ENCODE measurements at regions not wholly inside any gene's neighbourhood (a gene's known extent, or its start where the extent isn't known, plus 50 kb on each side); places are given as distances from the start of the nearest gene placed in this dataset.
A peak's percentile ranks its signal among the peaks of the same experiment; 100 is the strongest.

GRCh38 chr7:46767071-46767470, 814.8 kb downstream of the TNS3 start:
- Histone ChIP-seq H3K4me3 (no peak overlapping the region), H3K36me3 (no peaks in the 10 kb centered on the region), H3K27ac (no peak overlapping the region), H3K4me1 (no peaks in the 10 kb centered on the region), H3K27me3 (no peaks in the 10 kb centered on the region), H3K9me3 (no peaks in the 10 kb centered on the region)
- no peak for TF ChIP-seq POLR2A (IDR thresholded peaks at IDR 0.05)
- no peak for TF ChIP-seq POLR2AphosphoS5 (IDR thresholded peaks at IDR 0.05; ENCODE audit: insufficient read depth in 1 of 2, low read depth in 1 of 2)
- TF ChIP-seq CTCF (IDR thresholded peaks at IDR 0.05) = no peak
- no peak for DNase-seq (ENCODE audit: extremely low spot score in 2 of 2)
- intact Hi-C loops (cut with DNase I) = no loop called here

- no peak overlapping the region for H3K4me3 ChIP-seq
- no peak overlapping the region for H3K27ac ChIP-seq
- intact Hi-C loops (cut with DNase I) = no loop called here
- TF ChIP-seq POLR2AphosphoS5 (IDR thresholded peaks at IDR 0.05; ENCODE audit: insufficient read depth in 1 of 2, low read depth in 1 of 2) = peak in 1 of 2 donors; percentile 57
- no peak for TF ChIP-seq POLR2A (IDR thresholded peaks at IDR 0.05)
- H3K36me3 ChIP-seq = no peaks in the 10 kb centered on the region
- no peaks in the 10 kb centered on the region for H3K27me3 ChIP-seq
- H3K4me1 ChIP-seq = no peaks in the 10 kb centered on the region
- no peak for DNase-seq (ENCODE audit: extremely low spot score in 2 of 2)
- no peaks in the 10 kb centered on the region for H3K9me3 ChIP-seq
Observed at GRCh38 chr7:46764100-46764936, 817.6 kb downstream of the TNS3 start.

GRCh38 chr7:46763344-46763743, 818.6 kb downstream of the TNS3 start:
- H3K4me3 ChIP-seq = no peak overlapping the region
- TF ChIP-seq POLR2AphosphoS5 (IDR thresholded peaks at IDR 0.05; ENCODE audit: insufficient read depth in 1 of 2, low read depth in 1 of 2) = no peak
- no peaks in the 10 kb centered on the region for H3K4me1 ChIP-seq
- no peaks in the 10 kb centered on the region for H3K9me3 ChIP-seq
- intact Hi-C loops (cut with DNase I) = no loop called here
- no peaks in the 10 kb centered on the region for H3K36me3 ChIP-seq
- no peaks in the 10 kb centered on the region for H3K27me3 ChIP-seq
- H3K27ac ChIP-seq = no peak overlapping the region
- DNase-seq (ENCODE audit: extremely low spot score in 2 of 2) = no peak

- Histone ChIP-seq H3K27me3 (no peaks in the 10 kb centered on the region), H3K27ac (no peak overlapping the region), H3K36me3 (no peaks in the 10 kb centered on the region), H3K9me3 (no peaks in the 10 kb centered on the region), H3K4me3 (no peak overlapping the region), H3K4me1 (no peaks in the 10 kb centered on the region)
- intact Hi-C loops (cut with DNase I) = no loop called here
- no peak for DNase-seq (ENCODE audit: extremely low spot score in 2 of 2)
- TF ChIP-seq CTCF (IDR thresholded peaks at IDR 0.05) (no peak), POLR2AphosphoS5 (IDR thresholded peaks at IDR 0.05; ENCODE audit: insufficient read depth in 1 of 2, low read depth in 1 of 2) (no peak), POLR2A (IDR thresholded peaks at IDR 0.05) (no peak)
Observed at GRCh38 chr7:46759711-46760480, 822.0 kb downstream of the TNS3 start.

GRCh38 chr7:46756996-46757395, 824.9 kb downstream of the TNS3 start:
- Histone ChIP-seq H3K9me3 (no peaks in the 10 kb centered on the region), H3K27me3 (no peaks in the 10 kb centered on the region), H3K4me3 (no peak overlapping the region), H3K36me3 (no peaks in the 10 kb centered on the region), H3K4me1 (peaks cover 22% of the 10 kb centered on the region), H3K27ac (no peak overlapping the region)
- TF ChIP-seq POLR2A (IDR thresholded peaks at IDR 0.05) (no peak), CTCF (IDR thresholded peaks at IDR 0.05) (no peak), POLR2AphosphoS5 (IDR thresholded peaks at IDR 0.05; ENCODE audit: insufficient read depth in 1 of 2, low read depth in 1 of 2) (no peak)
- DNase-seq (ENCODE audit: extremely low spot score in 2 of 2) = no peak
- intact Hi-C loops (cut with DNase I) = no loop called here
